Brain microvascular endothelial cell (primary cell): ENCODE measurements at regions not wholly inside any gene's neighbourhood (a gene's known extent, or its start where the extent isn't known, plus 50 kb on each side); places are given as distances from the start of the nearest gene placed in this dataset.

Experiments used
- DNase-seq: peaks from one replicate; pipeline ENCODE4 v3.0.0-alpha.2; 2020
- H3K27ac ChIP-seq: fragments of 250-450 bp; sonication (Bioruptor Pico); 2 replicates; pipeline ENCODE4 v1.5.1; 2020; ENCODE audit warnings: mild to moderate bottlenecking, moderate library complexity
- H3K27me3 ChIP-seq: fragments of 250-450 bp; sonication (Bioruptor Pico); replicated peaks from 2 replicates; pipeline ENCODE4 v1.5.1; 2020; ENCODE audit warnings: mild to moderate bottlenecking
- H3K36me3 ChIP-seq: fragments of 250-450 bp; sonication (Bioruptor Pico); replicated peaks from 2 replicates; pipeline ENCODE4 v1.5.1; 2020; ENCODE audit warnings: mild to moderate bottlenecking
- H3K4me3 ChIP-seq: 2 replicates; pipeline ENCODE4 v1.5.1; 2011; ENCODE audit warnings: low read depth, mild to moderate bottlenecking, control low read depth, low read length, moderate library complexity
- in situ Hi-C: cut with HindIII; loops from 2 replicates; pipeline ENCODE4 v1.10.0; 2017; ENCODE audit warnings: low sequenced_read_pairs, low pct_ligation_motif_present
- TF ChIP-seq, protein P1 (sequence below): IDR thresholded peaks from 2 replicates; pipeline ENCODE4 v1.5.1; 2011; ENCODE audit warnings: low read depth, mild to moderate bottlenecking, moderate library complexity, low read length, control low read depth, inconsistent platforms; ENCODE audit errors: missing control alignments

DNA sequence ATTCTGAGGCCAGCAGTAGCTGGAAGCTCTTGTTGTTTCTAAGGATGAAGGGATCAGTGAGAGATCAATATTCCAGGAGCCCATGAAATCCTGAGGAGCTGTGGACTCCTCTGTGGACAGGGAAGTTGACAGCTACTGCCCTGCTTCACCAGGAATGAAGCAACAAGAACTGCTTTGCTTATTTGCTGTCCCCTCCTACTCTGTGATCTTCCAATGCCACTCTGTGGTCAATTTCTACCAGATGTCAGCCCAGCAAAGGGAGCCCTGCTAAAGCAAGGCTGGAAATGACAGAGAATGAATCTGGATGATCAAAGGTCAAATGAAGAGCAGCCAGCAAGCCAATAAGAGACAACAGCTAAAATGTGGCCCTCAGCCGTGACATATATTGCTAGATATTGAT lies 227.5 kb upstream of the CHRM2 start:
- in situ Hi-C loops, result no loop called here
- H3K27me3 ChIP-seq, result no peaks in the 10 kb centered on the region
- H3K36me3 ChIP-seq, result no peaks in the 10 kb centered on the region
- TF ChIP-seq, protein P1, sequence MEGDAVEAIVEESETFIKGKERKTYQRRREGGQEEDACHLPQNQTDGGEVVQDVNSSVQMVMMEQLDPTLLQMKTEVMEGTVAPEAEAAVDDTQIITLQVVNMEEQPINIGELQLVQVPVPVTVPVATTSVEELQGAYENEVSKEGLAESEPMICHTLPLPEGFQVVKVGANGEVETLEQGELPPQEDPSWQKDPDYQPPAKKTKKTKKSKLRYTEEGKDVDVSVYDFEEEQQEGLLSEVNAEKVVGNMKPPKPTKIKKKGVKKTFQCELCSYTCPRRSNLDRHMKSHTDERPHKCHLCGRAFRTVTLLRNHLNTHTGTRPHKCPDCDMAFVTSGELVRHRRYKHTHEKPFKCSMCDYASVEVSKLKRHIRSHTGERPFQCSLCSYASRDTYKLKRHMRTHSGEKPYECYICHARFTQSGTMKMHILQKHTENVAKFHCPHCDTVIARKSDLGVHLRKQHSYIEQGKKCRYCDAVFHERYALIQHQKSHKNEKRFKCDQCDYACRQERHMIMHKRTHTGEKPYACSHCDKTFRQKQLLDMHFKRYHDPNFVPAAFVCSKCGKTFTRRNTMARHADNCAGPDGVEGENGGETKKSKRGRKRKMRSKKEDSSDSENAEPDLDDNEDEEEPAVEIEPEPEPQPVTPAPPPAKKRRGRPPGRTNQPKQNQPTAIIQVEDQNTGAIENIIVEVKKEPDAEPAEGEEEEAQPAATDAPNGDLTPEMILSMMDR, result no peak
- H3K27ac ChIP-seq, result no peak overlapping the region
- H3K4me3 ChIP-seq, result no peak overlapping the region
- no peak for DNase-seq

DNA sequence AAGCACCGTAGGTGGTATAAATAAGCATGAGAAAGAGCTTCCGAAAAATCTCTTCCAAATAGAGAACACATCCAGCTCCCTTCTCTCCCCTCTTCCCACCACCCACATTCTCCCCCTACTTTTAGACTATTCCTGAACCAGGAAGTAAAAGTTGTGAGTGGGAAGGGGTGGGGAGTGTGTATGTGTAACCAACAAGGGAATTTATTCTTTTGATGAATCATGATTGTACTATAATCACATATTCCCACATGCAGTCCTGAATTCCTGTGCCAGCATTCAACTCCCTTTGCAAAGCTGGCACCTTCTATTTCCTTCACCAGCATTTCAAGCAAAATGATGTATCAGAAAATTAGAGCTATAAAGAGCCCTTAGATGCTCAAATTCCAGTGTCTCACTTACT lies 230.6 kb upstream of the CHRM2 start:
- H3K4me3 ChIP-seq, result no peak overlapping the region
- no peak overlapping the region for H3K27ac ChIP-seq
- H3K36me3 ChIP-seq, result no peaks in the 10 kb centered on the region
- peak; percentile 1 for DNase-seq
- in situ Hi-C loops, result no loop called here
- no peaks in the 10 kb centered on the region for H3K27me3 ChIP-seq
- TF ChIP-seq, protein P1, result no peak

DNA sequence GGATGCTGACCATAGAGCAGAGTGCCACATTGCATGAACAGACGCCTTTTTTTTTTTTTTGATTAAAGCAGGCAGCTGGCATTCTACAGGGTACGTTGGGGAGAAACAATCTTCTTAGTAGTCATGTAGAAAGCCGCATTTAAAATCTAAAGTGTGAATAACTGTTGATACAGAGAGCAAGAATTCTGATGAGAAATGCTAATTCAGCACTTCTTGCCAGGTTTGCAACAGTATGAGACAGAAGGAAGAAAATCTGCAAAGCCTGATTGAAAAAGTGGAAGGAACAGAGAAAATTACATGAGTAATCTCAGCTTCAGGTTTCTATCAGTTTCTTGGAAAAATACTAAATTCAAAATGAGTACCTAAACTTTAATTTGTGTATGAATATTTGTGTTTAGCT lies 232.7 kb upstream of the CHRM2 start:
- in situ Hi-C loops, result no loop called here
- Histone ChIP-seq H3K4me3 (no peak overlapping the region), H3K27me3 (no peaks in the 10 kb centered on the region), H3K27ac (no peak overlapping the region), H3K36me3 (no peaks in the 10 kb centered on the region)
- TF ChIP-seq, protein P1, result no peak
- DNase-seq, result no peak

DNA sequence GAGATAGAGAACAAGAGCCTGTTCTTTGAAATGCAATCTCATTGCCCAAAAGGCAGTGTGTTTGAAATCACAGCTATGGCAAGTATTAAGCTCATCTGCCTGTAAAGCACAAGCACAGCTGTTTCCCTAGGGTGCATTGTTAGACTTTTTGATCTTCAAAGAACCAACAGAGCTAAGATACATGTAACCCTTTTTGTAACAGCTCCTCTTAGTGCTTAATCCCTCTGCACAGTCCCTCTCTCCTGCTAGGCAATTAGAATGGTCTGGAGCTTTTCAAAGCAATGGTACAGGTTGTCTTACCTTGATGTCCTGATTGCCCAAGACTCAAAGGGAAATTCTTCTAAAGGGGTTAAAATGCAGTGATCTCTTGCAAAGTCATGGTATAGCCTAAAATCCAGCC lies 249.6 kb upstream of the CHRM2 start:
- H3K36me3 ChIP-seq, result no peaks in the 10 kb centered on the region
- H3K4me3 ChIP-seq, result no peak overlapping the region
- DNase-seq, result no peak
- H3K27me3 ChIP-seq, result no peaks in the 10 kb centered on the region
- TF ChIP-seq, protein P1, result no peak
- in situ Hi-C loops, result no loop called here
- H3K27ac ChIP-seq, result no peak overlapping the region

DNA sequence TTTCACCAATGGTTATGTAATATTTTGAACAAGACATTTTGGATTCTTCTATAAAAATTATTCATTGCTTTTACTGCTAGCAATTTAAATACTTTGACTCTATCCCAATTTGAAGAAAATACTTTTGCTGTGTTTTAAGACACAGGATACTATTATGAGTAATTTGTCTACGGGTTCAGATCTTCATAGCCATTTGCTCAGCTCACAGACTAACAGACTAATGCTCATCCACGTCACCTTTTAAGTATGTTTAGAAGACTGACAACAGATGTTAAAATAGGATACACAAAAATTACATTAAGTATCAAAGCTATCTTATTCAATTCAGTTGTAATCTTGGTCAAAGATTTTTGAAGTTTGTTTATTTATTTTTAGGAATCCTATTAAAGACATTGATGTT lies 251.3 kb upstream of the CHRM2 start:
- Histone ChIP-seq H3K4me3 (no peak overlapping the region), H3K27me3 (no peaks in the 10 kb centered on the region), H3K36me3 (no peaks in the 10 kb centered on the region), H3K27ac (no peak overlapping the region)
- DNase-seq, result no peak
- in situ Hi-C loops, result no loop called here
- TF ChIP-seq, protein P1, result no peak

DNA sequence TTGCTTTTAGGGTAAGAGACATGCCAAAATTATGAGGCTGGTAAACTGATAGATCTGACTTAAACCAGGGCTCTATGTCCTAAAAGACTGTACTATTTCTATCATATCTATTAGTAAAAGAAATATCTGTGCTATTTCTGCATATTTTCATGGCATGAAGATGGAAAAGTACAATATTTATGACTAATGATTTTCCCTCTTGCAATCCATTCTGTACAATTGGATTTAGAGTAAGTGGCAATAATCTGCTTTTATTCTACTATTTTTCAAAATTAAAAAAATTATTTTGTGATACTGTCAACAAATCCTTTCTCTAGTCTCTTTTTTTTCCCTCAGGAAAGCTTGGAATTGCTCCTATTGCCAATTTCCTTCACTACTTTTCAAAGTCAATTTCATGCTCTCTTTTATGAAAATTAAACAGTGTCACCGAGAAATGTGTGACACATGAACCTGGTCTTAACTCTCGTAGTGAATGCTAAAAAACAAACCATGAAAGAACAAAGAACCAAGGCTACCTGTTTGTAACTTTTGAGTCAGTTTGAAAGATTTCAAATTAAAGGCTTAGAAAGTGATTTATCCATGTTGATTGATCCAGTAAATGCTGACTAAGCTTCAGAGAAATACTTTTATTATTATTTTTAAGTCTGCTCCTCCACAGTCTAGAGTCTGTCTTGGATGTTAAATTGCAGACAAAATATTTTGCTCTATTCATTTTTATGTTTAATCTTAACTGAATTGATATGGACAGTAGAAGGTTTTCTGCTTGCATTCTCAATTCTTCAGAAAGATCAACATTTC lies 262.7 kb upstream of the CHRM2 start:
- TF ChIP-seq, protein P1, result no peak
- in situ Hi-C loops, result no loop called here

More for the DNA sequence above, 262.7 kb upstream of the CHRM2 start:
- H3K36me3 ChIP-seq, result no peaks in the 10 kb centered on the region
- H3K27ac ChIP-seq, result no peak overlapping the region
- H3K27me3 ChIP-seq, result no peaks in the 10 kb centered on the region
- DNase-seq, result no peak
- no peak overlapping the region for H3K4me3 ChIP-seq
